ENCODE measurements at regions not wholly inside any gene's neighbourhood (a gene's known extent, or its start where the extent isn't known, plus 50 kb on each side); places are given as distances from the start of the nearest gene placed in this dataset.

DNA sequence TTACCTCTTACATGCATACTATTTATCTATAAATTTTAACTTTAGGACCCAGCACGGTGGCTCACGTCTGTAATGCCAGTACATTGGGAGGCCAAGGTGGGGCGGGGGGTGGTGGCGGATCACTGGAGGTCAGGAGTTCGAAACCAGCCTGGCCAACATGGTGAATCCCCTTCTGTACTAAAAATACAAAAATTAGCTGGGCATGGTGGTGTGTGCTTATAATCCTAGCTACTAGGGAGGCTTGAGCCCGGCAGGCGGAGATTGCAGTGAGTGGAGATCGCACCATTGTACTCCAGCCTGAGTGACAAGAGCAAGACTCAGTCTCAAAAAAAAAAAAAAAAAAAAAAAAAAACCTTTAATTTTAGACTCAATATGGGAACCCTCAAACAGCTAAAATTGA, 1582.6 kb upstream of the NUDT12 start:
- no peak for TF ChIP-seq ELF4 (IDR thresholded peaks at IDR 0.05)
- TF ChIP-seq ZNF384 (IDR thresholded peaks at IDR 0.05), result no peak
- no peak for TF ChIP-seq BHLHE40 (IDR thresholded peaks at IDR 0.05; ENCODE audit: borderline replicate concordance)
- no peak for TF ChIP-seq ARNT (IDR thresholded peaks at IDR 0.05)
- no peak for TF ChIP-seq LEF1 (IDR thresholded peaks at IDR 0.05; ENCODE audit: borderline replicate concordance)
- TF ChIP-seq FOXA1 (IDR thresholded peaks at IDR 0.05), result no peak

Data from HEK293T (cell line).